OCI-LY1 (cell line): ENCODE measurements at regions not wholly inside any gene's neighbourhood (a gene's known extent, or its start where the extent isn't known, plus 50 kb on each side); places are given as distances from the start of the nearest gene placed in this dataset.

Source experiments
- EZH2 ChIP-seq: fragments of 200-600 bp; sonication (generic), shearing (Covaris generic); IDR thresholded peaks from 2 replicates; pipeline ENCODE4 v1.8.0; 2017; ENCODE audit warnings: borderline replicate concordance, mixed run types, mild to moderate bottlenecking, antibody characterized with exemption, low read length, moderate library complexity, mixed read lengths
- TF ChIP-seq, protein P1 (sequence below): fragments of 200-600 bp; sonication (generic), shearing (Covaris generic); IDR thresholded peaks from 2 replicates; pipeline ENCODE4 v1.5.1; 2017; ENCODE audit warnings: mild to moderate bottlenecking, antibody characterized with exemption, low read length, moderate library complexity, mixed read lengths

DNA sequence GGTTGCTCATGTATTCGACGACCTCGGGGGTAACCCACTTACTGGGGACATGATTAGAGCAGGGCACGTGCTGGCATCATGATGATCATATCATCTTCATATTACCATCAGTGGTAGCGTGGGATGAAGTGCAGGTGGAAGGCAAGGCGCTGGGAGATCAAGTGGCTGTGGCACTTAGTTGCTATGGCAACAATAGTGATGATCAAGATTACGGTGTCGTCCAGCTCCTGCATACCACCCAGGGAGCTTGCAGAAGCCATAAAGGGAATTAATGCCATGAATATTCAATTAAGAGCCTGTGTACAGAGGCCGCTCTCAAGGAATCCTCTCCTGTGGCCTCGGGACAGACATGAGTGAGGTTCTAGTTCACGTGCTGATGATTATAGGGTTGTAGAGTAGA is 237.2 kb upstream of the COPS8 start:
- TF ChIP-seq, protein P1, sequence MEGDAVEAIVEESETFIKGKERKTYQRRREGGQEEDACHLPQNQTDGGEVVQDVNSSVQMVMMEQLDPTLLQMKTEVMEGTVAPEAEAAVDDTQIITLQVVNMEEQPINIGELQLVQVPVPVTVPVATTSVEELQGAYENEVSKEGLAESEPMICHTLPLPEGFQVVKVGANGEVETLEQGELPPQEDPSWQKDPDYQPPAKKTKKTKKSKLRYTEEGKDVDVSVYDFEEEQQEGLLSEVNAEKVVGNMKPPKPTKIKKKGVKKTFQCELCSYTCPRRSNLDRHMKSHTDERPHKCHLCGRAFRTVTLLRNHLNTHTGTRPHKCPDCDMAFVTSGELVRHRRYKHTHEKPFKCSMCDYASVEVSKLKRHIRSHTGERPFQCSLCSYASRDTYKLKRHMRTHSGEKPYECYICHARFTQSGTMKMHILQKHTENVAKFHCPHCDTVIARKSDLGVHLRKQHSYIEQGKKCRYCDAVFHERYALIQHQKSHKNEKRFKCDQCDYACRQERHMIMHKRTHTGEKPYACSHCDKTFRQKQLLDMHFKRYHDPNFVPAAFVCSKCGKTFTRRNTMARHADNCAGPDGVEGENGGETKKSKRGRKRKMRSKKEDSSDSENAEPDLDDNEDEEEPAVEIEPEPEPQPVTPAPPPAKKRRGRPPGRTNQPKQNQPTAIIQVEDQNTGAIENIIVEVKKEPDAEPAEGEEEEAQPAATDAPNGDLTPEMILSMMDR: no peak
- TF ChIP-seq EZH2: no peak
